HCT116 (cell line): ENCODE measurements at regions not wholly inside any gene's neighbourhood (a gene's known extent, or its start where the extent isn't known, plus 50 kb on each side); places are given as distances from the start of the nearest gene placed in this dataset.

ENCODE experiments used
- CEBPB ChIP-seq: IDR thresholded peaks from 2 replicates; pipeline ENCODE4 v1.6.1; 2012; ENCODE audit warnings: low read depth
- ELF1 ChIP-seq: IDR thresholded peaks from 2 replicates; pipeline ENCODE4 v1.6.1; 2012; ENCODE audit warnings: low read depth, borderline replicate concordance
- EZH2 ChIP-seq: fragments of 200-600 bp; sonication (generic); IDR thresholded peaks from 2 replicates; pipeline ENCODE4 v1.6.1; 2017; ENCODE audit warnings: antibody characterized with exemption, mixed run types
- EZH2phosphoT487 ChIP-seq: fragments of 200-600 bp; IDR thresholded peaks from 2 replicates; pipeline ENCODE4 v1.6.1; 2018; ENCODE audit warnings: antibody characterized with exemption, borderline replicate concordance
- JUND ChIP-seq: IDR thresholded peaks from 2 replicates; pipeline ENCODE4 v1.6.1; 2012
- POLR2A ChIP-seq: IDR thresholded peaks from 2 replicates; pipeline ENCODE4 v1.7.0; 2011; ENCODE audit warnings: borderline replicate concordance; ENCODE audit not compliant: insufficient read depth, insufficient read length; ENCODE audit errors: extremely low read depth
- POLR2AphosphoS5 ChIP-seq: IDR thresholded peaks from 2 replicates; pipeline ENCODE4 v1.6.1; 2011; ENCODE audit warnings: mild to moderate bottlenecking, low read depth, low read length, moderate library complexity
- RAD21 ChIP-seq: IDR thresholded peaks from 2 replicates; pipeline ENCODE4 v1.6.1; 2012; ENCODE audit warnings: low read depth, mild to moderate bottlenecking
- SP1 ChIP-seq: IDR thresholded peaks from 2 replicates; pipeline ENCODE4 v1.6.1; 2012; ENCODE audit warnings: low read depth
- YY1 ChIP-seq: IDR thresholded peaks from 2 replicates; pipeline ENCODE4 v1.6.1; 2011; ENCODE audit warnings: low read length, low read depth, moderate library complexity, mild to moderate bottlenecking; ENCODE audit not compliant: insufficient replicate concordance; ENCODE audit errors: extremely low read depth
- TF ChIP-seq, protein P1 (sequence below): IDR thresholded peaks from 2 replicates; pipeline ENCODE4 v1.6.1; 2012
- TF ChIP-seq, protein P2 (sequence below), 3 experiments: fragments of 200-600 bp in 1 of 3; sonication (generic) in 1 of 3; IDR thresholded peaks in 2 of 3; conservative IDR thresholded peaks in 1 of 3; 2 replicates each; pipeline ENCODE4 v1.5.1; 2012 to 2017; ENCODE audit warnings: low read depth in 2 of 3, low read length in 2 of 3, antibody characterized with exemption in 1 of 3, borderline replicate concordance in 1 of 3, control low read depth in 1 of 3, mild to moderate bottlenecking in 1 of 3, mixed read lengths in 1 of 3, mixed run types in 1 of 3, moderate library complexity in 1 of 3; ENCODE audit not compliant: insufficient read depth in 1 of 3
- TF ChIP-seq, protein P3 (sequence below): IDR thresholded peaks from 2 replicates; pipeline ENCODE4 v1.6.1; 2011; ENCODE audit warnings: mild to moderate bottlenecking, low read length, moderate library complexity; ENCODE audit not compliant: insufficient replicate concordance; ENCODE audit errors: extremely low read depth
- TF ChIP-seq, protein P4 (sequence below): IDR thresholded peaks from 2 replicates; pipeline ENCODE4 v1.6.1; 2012; ENCODE audit warnings: low read depth

DNA sequence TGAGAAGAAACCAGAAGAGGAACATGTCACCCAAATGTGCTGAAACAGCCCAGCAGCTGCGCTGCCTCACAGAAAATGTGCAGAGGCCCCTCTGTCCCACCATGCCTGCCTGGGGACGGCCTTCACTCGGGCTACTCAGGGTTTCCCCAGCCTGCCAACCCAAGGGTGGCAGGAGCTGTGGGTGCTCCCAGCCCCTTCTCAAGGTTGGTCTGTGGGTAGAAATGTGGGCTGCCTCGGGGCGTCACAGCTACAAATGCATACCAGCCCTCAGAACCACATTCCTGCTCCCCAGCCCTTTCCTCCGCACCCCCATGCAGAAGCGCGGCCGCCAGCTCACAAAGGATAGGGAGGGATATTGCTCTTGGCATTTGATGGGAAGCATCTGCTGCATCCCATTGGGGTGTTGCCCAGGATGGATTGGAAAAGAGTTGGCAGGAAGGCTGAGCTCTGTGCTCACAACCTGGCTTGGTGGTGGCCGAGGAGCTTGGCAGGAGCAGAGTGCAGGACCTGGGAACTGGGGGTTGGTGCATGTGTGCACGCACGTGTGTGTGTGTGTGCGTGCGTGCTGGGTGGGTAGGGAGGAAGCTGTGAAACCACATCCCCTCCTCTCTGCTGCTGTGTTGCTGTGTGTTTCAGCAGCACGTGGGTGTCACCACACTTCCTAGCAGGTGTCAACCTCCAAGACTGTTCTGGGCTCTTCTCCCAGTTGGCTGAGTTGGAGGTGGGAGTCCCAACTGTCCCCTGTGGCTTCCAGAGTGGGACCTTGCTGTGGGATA lies 304.4 kb downstream of the SEC14L1 start:
- TF ChIP-seq POLR2A: no peak
- TF ChIP-seq RAD21: no peak
- TF ChIP-seq, protein P1, sequence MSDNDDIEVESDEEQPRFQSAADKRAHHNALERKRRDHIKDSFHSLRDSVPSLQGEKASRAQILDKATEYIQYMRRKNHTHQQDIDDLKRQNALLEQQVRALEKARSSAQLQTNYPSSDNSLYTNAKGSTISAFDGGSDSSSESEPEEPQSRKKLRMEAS: no peak
- TF ChIP-seq SP1: no peak
- no peak for TF ChIP-seq ELF1
- no peak for TF ChIP-seq EZH2phosphoT487
- TF ChIP-seq CEBPB: no peak
- TF ChIP-seq, protein P2, sequence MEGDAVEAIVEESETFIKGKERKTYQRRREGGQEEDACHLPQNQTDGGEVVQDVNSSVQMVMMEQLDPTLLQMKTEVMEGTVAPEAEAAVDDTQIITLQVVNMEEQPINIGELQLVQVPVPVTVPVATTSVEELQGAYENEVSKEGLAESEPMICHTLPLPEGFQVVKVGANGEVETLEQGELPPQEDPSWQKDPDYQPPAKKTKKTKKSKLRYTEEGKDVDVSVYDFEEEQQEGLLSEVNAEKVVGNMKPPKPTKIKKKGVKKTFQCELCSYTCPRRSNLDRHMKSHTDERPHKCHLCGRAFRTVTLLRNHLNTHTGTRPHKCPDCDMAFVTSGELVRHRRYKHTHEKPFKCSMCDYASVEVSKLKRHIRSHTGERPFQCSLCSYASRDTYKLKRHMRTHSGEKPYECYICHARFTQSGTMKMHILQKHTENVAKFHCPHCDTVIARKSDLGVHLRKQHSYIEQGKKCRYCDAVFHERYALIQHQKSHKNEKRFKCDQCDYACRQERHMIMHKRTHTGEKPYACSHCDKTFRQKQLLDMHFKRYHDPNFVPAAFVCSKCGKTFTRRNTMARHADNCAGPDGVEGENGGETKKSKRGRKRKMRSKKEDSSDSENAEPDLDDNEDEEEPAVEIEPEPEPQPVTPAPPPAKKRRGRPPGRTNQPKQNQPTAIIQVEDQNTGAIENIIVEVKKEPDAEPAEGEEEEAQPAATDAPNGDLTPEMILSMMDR (IDR thresholded peaks at IDR 0.05 in 2 of 3, conservative IDR thresholded peaks at IDR 0.05 in 1 of 3; ENCODE audit: borderline replicate concordance in 1 of 3, insufficient read depth in 1 of 3, low read depth in 2 of 3, low read length in 2 of 3): no peak
- no peak for TF ChIP-seq POLR2AphosphoS5
- TF ChIP-seq, protein P3, sequence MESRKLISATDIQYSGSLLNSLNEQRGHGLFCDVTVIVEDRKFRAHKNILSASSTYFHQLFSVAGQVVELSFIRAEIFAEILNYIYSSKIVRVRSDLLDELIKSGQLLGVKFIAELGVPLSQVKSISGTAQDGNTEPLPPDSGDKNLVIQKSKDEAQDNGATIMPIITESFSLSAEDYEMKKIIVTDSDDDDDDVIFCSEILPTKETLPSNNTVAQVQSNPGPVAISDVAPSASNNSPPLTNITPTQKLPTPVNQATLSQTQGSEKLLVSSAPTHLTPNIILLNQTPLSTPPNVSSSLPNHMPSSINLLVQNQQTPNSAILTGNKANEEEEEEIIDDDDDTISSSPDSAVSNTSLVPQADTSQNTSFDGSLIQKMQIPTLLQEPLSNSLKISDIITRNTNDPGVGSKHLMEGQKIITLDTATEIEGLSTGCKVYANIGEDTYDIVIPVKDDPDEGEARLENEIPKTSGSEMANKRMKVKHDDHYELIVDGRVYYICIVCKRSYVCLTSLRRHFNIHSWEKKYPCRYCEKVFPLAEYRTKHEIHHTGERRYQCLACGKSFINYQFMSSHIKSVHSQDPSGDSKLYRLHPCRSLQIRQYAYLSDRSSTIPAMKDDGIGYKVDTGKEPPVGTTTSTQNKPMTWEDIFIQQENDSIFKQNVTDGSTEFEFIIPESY: no peak
- TF ChIP-seq, protein P4, sequence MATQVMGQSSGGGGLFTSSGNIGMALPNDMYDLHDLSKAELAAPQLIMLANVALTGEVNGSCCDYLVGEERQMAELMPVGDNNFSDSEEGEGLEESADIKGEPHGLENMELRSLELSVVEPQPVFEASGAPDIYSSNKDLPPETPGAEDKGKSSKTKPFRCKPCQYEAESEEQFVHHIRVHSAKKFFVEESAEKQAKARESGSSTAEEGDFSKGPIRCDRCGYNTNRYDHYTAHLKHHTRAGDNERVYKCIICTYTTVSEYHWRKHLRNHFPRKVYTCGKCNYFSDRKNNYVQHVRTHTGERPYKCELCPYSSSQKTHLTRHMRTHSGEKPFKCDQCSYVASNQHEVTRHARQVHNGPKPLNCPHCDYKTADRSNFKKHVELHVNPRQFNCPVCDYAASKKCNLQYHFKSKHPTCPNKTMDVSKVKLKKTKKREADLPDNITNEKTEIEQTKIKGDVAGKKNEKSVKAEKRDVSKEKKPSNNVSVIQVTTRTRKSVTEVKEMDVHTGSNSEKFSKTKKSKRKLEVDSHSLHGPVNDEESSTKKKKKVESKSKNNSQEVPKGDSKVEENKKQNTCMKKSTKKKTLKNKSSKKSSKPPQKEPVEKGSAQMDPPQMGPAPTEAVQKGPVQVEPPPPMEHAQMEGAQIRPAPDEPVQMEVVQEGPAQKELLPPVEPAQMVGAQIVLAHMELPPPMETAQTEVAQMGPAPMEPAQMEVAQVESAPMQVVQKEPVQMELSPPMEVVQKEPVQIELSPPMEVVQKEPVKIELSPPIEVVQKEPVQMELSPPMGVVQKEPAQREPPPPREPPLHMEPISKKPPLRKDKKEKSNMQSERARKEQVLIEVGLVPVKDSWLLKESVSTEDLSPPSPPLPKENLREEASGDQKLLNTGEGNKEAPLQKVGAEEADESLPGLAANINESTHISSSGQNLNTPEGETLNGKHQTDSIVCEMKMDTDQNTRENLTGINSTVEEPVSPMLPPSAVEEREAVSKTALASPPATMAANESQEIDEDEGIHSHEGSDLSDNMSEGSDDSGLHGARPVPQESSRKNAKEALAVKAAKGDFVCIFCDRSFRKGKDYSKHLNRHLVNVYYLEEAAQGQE: no peak
- TF ChIP-seq YY1: no peak
- TF ChIP-seq JUND: no peak
- no peak for TF ChIP-seq EZH2
